ENCODE measurements at regions not wholly inside any gene's neighbourhood (a gene's known extent, or its start where the extent isn't known, plus 50 kb on each side); places are given as distances from the start of the nearest gene placed in this dataset.

- TF ChIP-seq CTCF (IDR thresholded peaks at IDR 0.05) (no peak), POLR2A (IDR thresholded peaks at IDR 0.05) (no peak)
These were observed 76.7 kb downstream of the DACT2 start for GRCh38 chr6:168242940-168243225.

Measured in body of pancreas (tissue), 4 donors.